ENCODE measurements at regions not wholly inside any gene's neighbourhood (a gene's known extent, or its start where the extent isn't known, plus 50 kb on each side); places are given as distances from the start of the nearest gene placed in this dataset.

- TF ChIP-seq CTCF (IDR thresholded peaks at IDR 0.05), result no peak
- no peak for TF ChIP-seq NR2C2 (CRISPR knock-in tag; IDR thresholded peaks at IDR 0.05)
- TF ChIP-seq E2F4 (CRISPR knock-in tag; IDR thresholded peaks at IDR 0.05; ENCODE audit: borderline replicate concordance, low read depth), result no peak
- no peak for TF ChIP-seq ZNF396 (CRISPR knock-in tag; IDR thresholded peaks at IDR 0.05; ENCODE audit: borderline replicate concordance)
- no peak for TF ChIP-seq RELA (CRISPR knock-in tag; IDR thresholded peaks at IDR 0.05; ENCODE audit: borderline replicate concordance)
- no peak for TF ChIP-seq MLX (CRISPR knock-in tag; IDR thresholded peaks at IDR 0.05)
- no peak for TF ChIP-seq E2F5 (CRISPR knock-in tag; IDR thresholded peaks at IDR 0.05)
- no peak for TF ChIP-seq ATF3 (CRISPR knock-in tag; conservative IDR thresholded peaks at IDR 0.05)
- no peak for TF ChIP-seq TEAD4 (CRISPR knock-in tag; IDR thresholded peaks at IDR 0.05)
- no peak for TF ChIP-seq MAX (CRISPR knock-in tag; IDR thresholded peaks at IDR 0.05)
- no peak for TF ChIP-seq FOXJ3 (CRISPR knock-in tag; IDR thresholded peaks at IDR 0.05; ENCODE audit: borderline replicate concordance)
- no peak for TF ChIP-seq USF1 (CRISPR knock-in tag; IDR thresholded peaks at IDR 0.05)
Measured at GRCh38 chr4:101415962-101416361, 68.6 kb upstream of the PPP3CA start.
